K562 (cell line): ENCODE measurements at regions not wholly inside any gene's neighbourhood (a gene's known extent, or its start where the extent isn't known, plus 50 kb on each side); places are given as distances from the start of the nearest gene placed in this dataset.

Source experiments
- ATAC-seq: fragments of 200-7000 bp; cut with Tn5 transposase; 3 replicates; pipeline ENCODE4 v1.9.1; 2020; ENCODE audit warnings: moderate library complexity
- BruUV-seq: library from RNA; stranded (reverse); fragments of 400-500 nt; replicated peaks from 2 replicates; lab custom pipeline; 2021; lab: Mats Ljungman, UMichigan
- CTCF ChIA-PET: fragments of 300-600 bp; formaldehyde crosslinking; extraction: SDS; loops from one replicate; lab custom pipeline; 2021; ENCODE audit warnings: low intra/inter-chr PET ratio; lab: Yijun Ruan, JAX
- POLR2A ChIA-PET: fragments of 300-600, 350-650 bp; sonication (Branson Sonifier 250); formaldehyde crosslinking; extraction: SDS; loops from one replicate; lab custom pipeline; 2021; ENCODE audit warnings: antibody characterized with exemption, inconsistent platforms; lab: Yijun Ruan, JAX
- DNase-seq, 4 experiments: peaks; one replicate each; pipeline versions ENCODE4 v3.0.0 to v3.0.0-alpha.2; 2011 to 2018; ENCODE audit warnings: low spot score in 3 of 4, mixed read lengths in 3 of 4; ENCODE audit errors: extremely low read depth in 1 of 4
- FAIRE-seq: peaks from 2 replicates; lab custom pipeline; 2011; peaks lifted over from hg19 to GRCh38; lab: Jason Lieb, UNC
- H2AFZ ChIP-seq: 2 replicates; pipeline ENCODE4 v1.6.0; 2011; ENCODE audit warnings: low read depth, low read length, control low read depth, inconsistent platforms
- H3K27ac ChIP-seq: fragments of 200-600 bp; 3 replicates; pipeline ENCODE4 v1.8.0; 2011; ENCODE audit warnings: low read depth, mild to moderate bottlenecking, control low read depth, inconsistent platforms, low read length, moderate library complexity, mixed read lengths; ENCODE audit errors: extremely low read depth
- H3K27me3 ChIP-seq, 2 experiments: fragments of 300-600 bp in 1 of 2; 2 replicates in 1 of 2; 3 replicates in 1 of 2; pipeline versions ENCODE4 v1.6.0 to v1.8.0; 2011; ENCODE audit warnings: inconsistent platforms in 2 of 2, low read length in 2 of 2, mild to moderate bottlenecking in 1 of 2, mixed read lengths in 1 of 2, moderate library complexity in 1 of 2; ENCODE audit not compliant: control insufficient read depth in 2 of 2, insufficient read depth in 2 of 2
- H3K36me3 ChIP-seq: fragments of 300-600 bp; 3 replicates; pipeline ENCODE4 v1.8.0; 2011; ENCODE audit warnings: mild to moderate bottlenecking, low read length, inconsistent platforms; ENCODE audit not compliant: control insufficient read depth, insufficient read depth
- H3K4me1 ChIP-seq, 2 experiments: fragments of 200-600 bp in 1 of 2; replicated peaks in 1 of 2; 2 replicates in 1 of 2; 3 replicates in 1 of 2; pipeline versions ENCODE4 v1.5.1 to v1.8.0; 2011; ENCODE audit warnings: inconsistent platforms in 2 of 2, low read length in 2 of 2, mild to moderate bottlenecking in 1 of 2, mixed read lengths in 1 of 2, moderate library complexity in 1 of 2; ENCODE audit not compliant: control insufficient read depth in 2 of 2, insufficient read depth in 2 of 2
- H3K4me2 ChIP-seq: 2 replicates; pipeline ENCODE4 v1.6.1; 2011; ENCODE audit warnings: low read length, control low read depth, inconsistent platforms, mixed read lengths; ENCODE audit not compliant: insufficient read depth
- H3K4me3 ChIP-seq: fragments of 200-600 bp; sonication (generic), shearing (Covaris generic); 2 replicates; pipeline ENCODE4 v1.5.1; 2016; ENCODE audit warnings: control low read depth, inconsistent platforms
- H3K79me2 ChIP-seq: fragments of 200-600 bp; 3 replicates; pipeline ENCODE4 v1.8.0; 2011; ENCODE audit warnings: low read length, inconsistent platforms; ENCODE audit not compliant: control insufficient read depth, insufficient read depth
- H3K9ac ChIP-seq, 2 experiments: 2 replicates each; pipeline versions ENCODE4 v1.6.0 to v1.6.1; 2011; ENCODE audit warnings: low read depth in 2 of 2, low read length in 2 of 2, control low read depth in 1 of 2, inconsistent platforms in 1 of 2, mild to moderate bottlenecking in 1 of 2, mixed read lengths in 1 of 2; ENCODE audit not compliant: insufficient read depth in 1 of 2
- H3K9me1 ChIP-seq: one replicate; pipeline ENCODE4 v1.6.0; 2011; ENCODE audit warnings: inconsistent platforms, mild to moderate bottlenecking, low read length, moderate library complexity; ENCODE audit not compliant: control insufficient read depth, insufficient read depth
- H3K9me3 ChIP-seq: replicated peaks from 2 replicates; pipeline ENCODE4 v1.5.1; 2011; ENCODE audit warnings: low read depth, low read length, inconsistent platforms; ENCODE audit not compliant: control insufficient read depth, insufficient read depth
- H4K20me1 ChIP-seq: replicated peaks from 2 replicates; pipeline ENCODE4 v1.6.1; 2011; ENCODE audit warnings: low read length, inconsistent platforms, mixed read lengths; ENCODE audit not compliant: control insufficient read depth, insufficient read depth
- FOXA1 ChIP-seq: fragments of 450-650 bp; IDR thresholded peaks from 2 replicates; pipeline ENCODE4 v1.6.1; 2016; ENCODE audit warnings: mild to moderate bottlenecking, borderline replicate concordance
- RFX5 ChIP-seq: IDR thresholded peaks from 2 replicates; pipeline ENCODE4 v1.6.1; 2011; ENCODE audit warnings: low read depth, mild to moderate bottlenecking, improper control_type of control experiment, low read length
- SP2 ChIP-seq: IDR thresholded peaks from 2 replicates; pipeline ENCODE4 v1.6.1; 2011; ENCODE audit warnings: mild to moderate bottlenecking, low read depth, low read length, moderate library complexity; ENCODE audit not compliant: poor library complexity, severe bottlenecking; ENCODE audit errors: extremely low read depth
- TCF3 ChIP-seq: sonication (generic); formaldehyde crosslinking; IDR thresholded peaks from 2 replicates; pipeline ENCODE4 v1.4.0; 2020; ENCODE audit warnings: mild to moderate bottlenecking, missing genetic modification reagents
- ZNF3 ChIP-seq: fragments of 250-450 bp; sonication (Bioruptor Pico); IDR thresholded peaks from 2 replicates; pipeline ENCODE4 v1.5.0; 2021; ENCODE audit warnings: mild to moderate bottlenecking, moderate library complexity
- ZNF77 ChIP-seq: fragments of 250-450 bp; sonication (Bioruptor Pico); IDR thresholded peaks from 2 replicates; pipeline ENCODE4 v1.5.0; 2020
- WGBS: fragments of 100-300 bp; shearing (Covaris generic); methylation state at CpG from one replicate; pipeline ENCODE4 v1.1.6; 2016; ENCODE audit warnings: low coverage, mixed read lengths; ENCODE audit not compliant: insufficient coverage; ENCODE audit errors: missing lambda C conversion rate; 5-methylcytosine and 5-hydroxymethylcytosine counted together
- in situ Hi-C: fragments of 300-500 bp; cut with MboI; formaldehyde crosslinking; loops from 4 replicates; pipeline ENCODE4 v1.15.0; 2018; ENCODE audit warnings: inconsistent platforms, mixed read lengths
- intact Hi-C: fragments of 100-400 bp; cut with micrococcal nuclease; formaldehyde crosslinking; loops from 2 replicates; pipeline ENCODE4 v1.14.2; 2022
- TF ChIP-seq, protein P1 (sequence below): fragments of 250-450 bp; sonication (Bioruptor Pico); IDR thresholded peaks from 2 replicates; pipeline ENCODE4 v1.5.0; 2021

DNA sequence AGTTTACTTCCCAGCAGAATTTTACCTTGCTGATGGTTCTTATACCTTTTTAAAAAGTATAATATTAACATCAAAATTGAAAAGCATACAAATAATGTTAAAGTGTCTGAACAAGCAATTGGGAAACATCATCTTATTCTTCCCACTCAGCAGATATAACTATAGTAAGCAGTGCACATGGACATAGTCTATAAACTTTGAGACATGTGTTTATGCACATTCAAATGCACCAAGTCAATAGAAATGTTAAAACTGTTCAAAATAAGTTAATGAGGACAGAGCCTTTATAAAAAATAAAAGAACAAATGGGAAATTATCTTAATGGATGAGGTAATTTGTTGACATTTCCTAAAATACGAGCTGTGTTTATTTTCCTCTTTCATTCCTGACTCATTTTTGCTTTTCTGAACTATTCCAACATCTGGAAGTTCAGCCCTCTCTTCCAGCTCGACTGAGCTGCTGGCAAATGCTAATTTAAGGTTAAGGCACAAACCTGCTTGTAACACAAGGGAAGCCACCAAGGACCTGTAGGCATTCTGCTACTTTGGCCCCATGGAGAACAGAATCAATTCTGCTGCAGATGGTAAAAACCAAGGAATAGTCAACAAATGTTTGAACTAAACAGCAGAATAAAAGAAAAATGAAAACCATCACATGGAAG, 110.3 kb upstream of the MAP3K4 start:
- Histone ChIP-seq H4K20me1 (no peaks in the 10 kb centered on the region), H3K4me3 (no peak overlapping the region), H3K9me1 (no peaks in the 10 kb centered on the region), H3K27ac (no peak overlapping the region), H3K9me3 (no peaks in the 10 kb centered on the region), H3K36me3 (no peaks in the 10 kb centered on the region), H3K9ac (no peak overlapping the region), H3K4me1 (no peaks in the 10 kb centered on the region), H2AFZ (0 out of 2 replicates have a peak overlapping the region, but pooled peaks have one; percentile 1), H3K79me2 (no peaks in the 10 kb centered on the region), H3K4me2 (no peak overlapping the region), H3K27me3 (no peaks in the 10 kb centered on the region)
- in situ Hi-C loops (no loop called here), intact Hi-C loops (no loop called here)
- no TSS peak for BruUV-seq
- POLR2A ChIA-PET: interaction anchor here (1.1 kb wide), 1 partner anchor 13 kb away, joined by 3 read pairs; no protein-coding TSS in a partner anchor
- FAIRE-seq: no peak
- TF ChIP-seq TCF3 (CRISPR knock-in tag) (no peak), SP2 (no peak), FOXA1 (no peak), ZNF77 (CRISPR knock-in tag) (no peak), RFX5 (no peak), ZNF3 (CRISPR knock-in tag) (no peak)
- TF ChIP-seq, protein P1, sequence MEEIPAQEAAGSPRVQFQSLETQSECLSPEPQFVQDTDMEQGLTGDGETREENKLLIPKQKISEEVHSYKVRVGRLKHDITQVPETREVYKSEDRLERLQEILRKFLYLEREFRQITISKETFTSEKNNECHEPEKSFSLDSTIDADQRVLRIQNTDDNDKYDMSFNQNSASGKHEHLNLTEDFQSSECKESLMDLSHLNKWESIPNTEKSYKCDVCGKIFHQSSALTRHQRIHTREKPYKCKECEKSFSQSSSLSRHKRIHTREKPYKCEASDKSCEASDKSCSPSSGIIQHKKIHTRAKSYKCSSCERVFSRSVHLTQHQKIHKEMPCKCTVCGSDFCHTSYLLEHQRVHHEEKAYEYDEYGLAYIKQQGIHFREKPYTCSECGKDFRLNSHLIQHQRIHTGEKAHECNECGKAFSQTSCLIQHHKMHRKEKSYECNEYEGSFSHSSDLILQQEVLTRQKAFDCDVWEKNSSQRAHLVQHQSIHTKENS (CRISPR knock-in tag): no peak
- CTCF ChIA-PET: no interaction called here
- WGBS: 2% methylated on average over 2 of the region's 2 CpGs
- DNase-seq: no peak
- ATAC-seq: no peak
